ENCODE measurements at regions not wholly inside any gene's neighbourhood (a gene's known extent, or its start where the extent isn't known, plus 50 kb on each side); places are given as distances from the start of the nearest gene placed in this dataset.
A peak's percentile ranks its signal among the peaks of the same experiment; 100 is the strongest.

DNA sequence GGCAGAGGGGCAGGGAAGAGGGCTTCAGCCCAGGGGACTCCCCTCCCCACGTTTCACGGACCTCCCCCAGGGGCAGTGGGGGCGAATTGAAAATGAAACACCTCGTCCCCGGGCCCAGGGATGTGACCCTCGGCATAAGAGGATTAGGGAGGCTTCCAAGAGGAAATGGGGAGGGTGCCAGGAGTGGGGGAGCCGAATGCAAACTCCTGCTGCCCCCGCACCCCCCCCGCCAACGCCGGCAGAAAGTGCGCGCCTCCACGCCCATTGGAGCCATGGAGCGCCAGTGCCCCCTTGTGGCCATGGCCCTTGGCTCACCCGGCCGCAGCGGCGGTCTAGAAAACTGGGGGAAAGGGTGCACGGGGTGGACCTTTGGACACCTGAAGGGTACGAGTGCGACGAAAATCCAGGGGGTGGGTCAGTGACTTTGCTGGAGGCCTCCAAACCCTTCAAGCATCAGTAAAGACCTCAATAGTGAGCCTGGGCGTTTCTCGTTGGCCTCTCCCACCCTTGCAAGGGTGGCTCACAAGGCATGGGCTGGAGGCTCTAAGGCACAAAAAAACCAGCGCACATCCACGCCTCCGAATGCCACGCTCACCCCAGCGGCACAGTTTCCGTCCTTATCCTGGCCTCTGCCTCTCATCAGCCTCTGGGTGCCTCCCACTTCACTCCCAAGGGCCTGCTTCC, 120.8 kb upstream of the PJA1 start:
- no peaks in the 10 kb centered on the region for H3K36me3 ChIP-seq (ENCODE audit: low read depth)
- H3K9me3 ChIP-seq (ENCODE audit: severe bottlenecking) = no peaks in the 10 kb centered on the region
- no peaks in the 10 kb centered on the region for H3K4me1 ChIP-seq (ENCODE audit: insufficient read depth, poor library complexity, severe bottlenecking)
- ATAC-seq (ENCODE audit: low read depth) (peak; percentile 72), DNase-seq (ENCODE audit: low spot score) (no peak)
- H3K4me3 ChIP-seq (ENCODE audit: severe bottlenecking) = peak overlapping the region; percentile 28
- TF ChIP-seq, protein P1, sequence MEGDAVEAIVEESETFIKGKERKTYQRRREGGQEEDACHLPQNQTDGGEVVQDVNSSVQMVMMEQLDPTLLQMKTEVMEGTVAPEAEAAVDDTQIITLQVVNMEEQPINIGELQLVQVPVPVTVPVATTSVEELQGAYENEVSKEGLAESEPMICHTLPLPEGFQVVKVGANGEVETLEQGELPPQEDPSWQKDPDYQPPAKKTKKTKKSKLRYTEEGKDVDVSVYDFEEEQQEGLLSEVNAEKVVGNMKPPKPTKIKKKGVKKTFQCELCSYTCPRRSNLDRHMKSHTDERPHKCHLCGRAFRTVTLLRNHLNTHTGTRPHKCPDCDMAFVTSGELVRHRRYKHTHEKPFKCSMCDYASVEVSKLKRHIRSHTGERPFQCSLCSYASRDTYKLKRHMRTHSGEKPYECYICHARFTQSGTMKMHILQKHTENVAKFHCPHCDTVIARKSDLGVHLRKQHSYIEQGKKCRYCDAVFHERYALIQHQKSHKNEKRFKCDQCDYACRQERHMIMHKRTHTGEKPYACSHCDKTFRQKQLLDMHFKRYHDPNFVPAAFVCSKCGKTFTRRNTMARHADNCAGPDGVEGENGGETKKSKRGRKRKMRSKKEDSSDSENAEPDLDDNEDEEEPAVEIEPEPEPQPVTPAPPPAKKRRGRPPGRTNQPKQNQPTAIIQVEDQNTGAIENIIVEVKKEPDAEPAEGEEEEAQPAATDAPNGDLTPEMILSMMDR (IDR thresholded peaks at IDR 0.05; ENCODE audit: poor library complexity, severe bottlenecking) = peak; percentile 74
- no peak overlapping the region for H3K27ac ChIP-seq (ENCODE audit: poor library complexity, severe bottlenecking)
- H3K27me3 ChIP-seq (ENCODE audit: insufficient read depth, poor library complexity, severe bottlenecking) = no peaks in the 10 kb centered on the region

DNA sequence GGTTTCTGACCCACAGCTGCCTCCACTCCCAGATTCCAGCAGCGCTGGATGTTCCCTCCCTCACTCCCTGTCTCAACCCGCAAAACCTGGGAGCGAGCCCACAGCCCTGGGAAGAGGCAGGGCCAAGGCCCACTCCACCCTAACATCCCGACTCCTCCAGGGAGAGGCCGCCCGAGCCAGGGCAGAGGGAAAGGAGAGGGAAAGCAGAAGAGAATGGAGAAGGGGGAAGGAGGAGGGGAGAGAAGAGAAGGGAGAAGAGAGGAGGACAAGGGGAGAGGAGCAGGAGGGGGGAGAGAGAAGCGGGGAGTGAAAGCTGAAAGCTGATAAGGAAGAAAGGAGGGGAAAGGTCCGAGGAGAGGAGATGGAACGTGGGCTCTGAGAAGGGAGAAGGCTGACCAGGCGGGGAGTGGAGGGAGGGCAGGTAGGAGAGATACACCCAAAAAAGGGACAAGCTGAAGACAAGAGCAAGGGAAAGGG, 120.2 kb upstream of the PJA1 start:
- no peaks in the 10 kb centered on the region for H3K9me3 ChIP-seq (ENCODE audit: severe bottlenecking)
- DNase-seq (ENCODE audit: low spot score) (no peak), ATAC-seq (ENCODE audit: low read depth) (peak; percentile 50; the same call in 2 of the 3 replicates)
- no peaks in the 10 kb centered on the region for H3K36me3 ChIP-seq (ENCODE audit: low read depth)
- peak overlapping the region; percentile 28 for H3K4me3 ChIP-seq (ENCODE audit: severe bottlenecking)
- TF ChIP-seq, protein P1 (IDR thresholded peaks at IDR 0.05; ENCODE audit: poor library complexity, severe bottlenecking) = no peak
- H3K27me3 ChIP-seq (ENCODE audit: insufficient read depth, poor library complexity, severe bottlenecking) = no peaks in the 10 kb centered on the region
- H3K4me1 ChIP-seq (ENCODE audit: insufficient read depth, poor library complexity, severe bottlenecking) = no peaks in the 10 kb centered on the region
- H3K27ac ChIP-seq (ENCODE audit: poor library complexity, severe bottlenecking) = no peak overlapping the region

DNA sequence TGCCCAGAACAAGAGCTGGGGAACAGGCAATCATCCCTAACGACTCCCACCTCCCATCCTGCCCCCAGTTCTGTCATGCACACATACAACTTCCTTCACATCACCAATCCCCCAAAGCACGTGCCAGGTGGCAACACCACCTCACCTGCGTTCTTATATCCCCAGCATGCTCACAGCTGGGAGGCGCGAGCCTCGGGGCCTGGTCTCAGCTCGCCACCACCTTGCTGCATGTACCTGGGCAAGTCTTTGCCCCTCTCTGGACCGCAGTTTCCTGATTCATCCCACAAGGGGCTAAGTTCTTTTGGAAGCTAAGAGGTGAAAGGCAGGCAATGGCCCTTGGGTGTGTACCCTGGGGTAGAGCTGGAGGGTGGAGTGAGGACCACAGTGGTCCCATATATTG, 119.2 kb upstream of the PJA1 start:
- no peak for DNase-seq (ENCODE audit: low spot score)
- TF ChIP-seq, protein P1 (IDR thresholded peaks at IDR 0.05; ENCODE audit: poor library complexity, severe bottlenecking) = no peak
- no peaks in the 10 kb centered on the region for H3K9me3 ChIP-seq (ENCODE audit: severe bottlenecking)
- no peaks in the 10 kb centered on the region for H3K36me3 ChIP-seq (ENCODE audit: low read depth)
- no peaks in the 10 kb centered on the region for H3K4me1 ChIP-seq (ENCODE audit: insufficient read depth, poor library complexity, severe bottlenecking)
- no peak overlapping the region for H3K4me3 ChIP-seq (ENCODE audit: severe bottlenecking)
- H3K27ac ChIP-seq (ENCODE audit: poor library complexity, severe bottlenecking) = no peak overlapping the region
- no peak for ATAC-seq (ENCODE audit: low read depth)
- H3K27me3 ChIP-seq (ENCODE audit: insufficient read depth, poor library complexity, severe bottlenecking) = no peaks in the 10 kb centered on the region

DNA sequence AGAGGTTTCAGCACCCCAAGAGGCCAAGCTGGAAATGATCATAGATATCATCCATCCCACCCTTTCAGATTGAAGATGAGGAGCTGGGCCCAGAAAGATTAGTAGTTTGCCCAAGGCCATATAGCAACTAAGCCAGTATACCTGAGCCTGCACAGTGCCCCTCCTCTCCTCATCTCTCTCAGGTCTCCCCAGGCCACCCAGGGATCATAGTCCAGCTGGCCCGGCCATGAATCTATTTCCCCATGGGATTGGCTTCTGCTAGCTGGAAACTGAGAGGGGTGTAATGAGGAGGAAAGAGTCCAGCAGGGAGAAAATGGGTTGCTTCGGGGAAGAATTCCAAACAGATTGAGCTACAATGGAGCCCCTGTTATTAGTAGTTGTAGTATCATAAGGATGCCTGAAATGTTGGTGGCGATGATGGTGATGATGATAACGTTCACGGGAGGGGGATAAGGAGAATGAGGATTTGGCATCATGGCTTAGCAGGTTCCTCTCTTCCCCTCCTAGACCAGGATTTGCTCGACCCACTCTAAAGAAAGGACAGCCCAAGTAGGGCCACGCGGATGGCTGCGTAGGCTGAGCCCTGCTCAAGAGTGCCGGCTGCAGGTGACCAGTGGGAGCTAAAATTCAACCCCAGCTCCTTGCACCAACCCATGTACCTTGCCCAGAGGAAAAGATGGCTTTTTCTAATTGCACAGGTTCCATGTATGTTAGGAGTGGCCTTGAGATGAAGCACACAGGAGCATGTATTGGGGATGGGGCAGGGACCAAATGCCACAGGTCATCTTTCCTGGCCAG, 117.8 kb upstream of the PJA1 start:
- DNase-seq (ENCODE audit: low spot score) (no peak), ATAC-seq (ENCODE audit: low read depth) (no peak)
- Histone ChIP-seq H3K9me3 (ENCODE audit: severe bottlenecking) (no peaks in the 10 kb centered on the region), H3K36me3 (ENCODE audit: low read depth) (no peaks in the 10 kb centered on the region), H3K27ac (ENCODE audit: poor library complexity, severe bottlenecking) (no peak overlapping the region), H3K4me1 (ENCODE audit: insufficient read depth, poor library complexity, severe bottlenecking) (no peaks in the 10 kb centered on the region), H3K4me3 (ENCODE audit: severe bottlenecking) (no peak overlapping the region), H3K27me3 (ENCODE audit: insufficient read depth, poor library complexity, severe bottlenecking) (no peaks in the 10 kb centered on the region)
- TF ChIP-seq, protein P1 (IDR thresholded peaks at IDR 0.05; ENCODE audit: poor library complexity, severe bottlenecking) = no peak
